ENCODE measurements at regions not wholly inside any gene's neighbourhood (a gene's known extent, or its start where the extent isn't known, plus 50 kb on each side); places are given as distances from the start of the nearest gene placed in this dataset.

DNA sequence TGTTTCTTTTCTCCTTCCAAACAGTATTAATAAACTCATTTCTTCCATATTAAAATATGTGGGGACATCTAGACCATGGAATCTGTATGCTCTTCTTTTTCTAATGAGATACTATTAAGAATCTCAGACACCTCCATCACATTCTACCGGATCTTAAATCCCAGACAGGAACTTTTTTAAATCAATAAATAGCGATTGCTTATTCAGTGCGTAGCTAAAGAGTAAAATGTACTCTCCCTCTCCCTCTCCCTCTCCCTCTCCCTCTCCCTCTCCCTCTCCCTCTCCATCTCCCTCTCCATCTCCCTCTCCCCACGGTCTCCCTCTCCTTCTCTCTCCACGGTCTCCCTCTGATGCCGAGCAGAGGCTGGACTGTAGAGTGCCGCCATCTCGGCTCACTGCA is 297.0 kb downstream of the HNRNPD start:
- no peak overlapping the region for H2AFZ ChIP-seq (ENCODE audit: low read length)
- H3K4me2 ChIP-seq (ENCODE audit: low read length): no peak overlapping the region
- H3K9me3 ChIP-seq (ENCODE audit: low read length): no peaks in the 10 kb centered on the region
- H3K79me2 ChIP-seq (ENCODE audit: insufficient read depth, low read length): no peaks in the 10 kb centered on the region
- no peaks in the 10 kb centered on the region for H3F3A ChIP-seq (ENCODE audit: insufficient read depth, low read length)
- H3K9me2 ChIP-seq (ENCODE audit: low read depth, low read length): no peaks in the 10 kb centered on the region
- H4K20me1 ChIP-seq (ENCODE audit: insufficient read depth, low read length): no peaks in the 10 kb centered on the region
- H3K4me3 ChIP-seq (ENCODE audit: low read depth, low read length, poor library complexity, severe bottlenecking): no peak overlapping the region
- H3K27me3 ChIP-seq (ENCODE audit: insufficient read depth, low read length): no peaks in the 10 kb centered on the region
- no peaks in the 10 kb centered on the region for H3K4me1 ChIP-seq (ENCODE audit: insufficient read depth, low read length, severe bottlenecking)
- no peaks in the 10 kb centered on the region for H3K36me3 ChIP-seq (ENCODE audit: insufficient read depth, low read length)
- TF ChIP-seq, protein P1, sequence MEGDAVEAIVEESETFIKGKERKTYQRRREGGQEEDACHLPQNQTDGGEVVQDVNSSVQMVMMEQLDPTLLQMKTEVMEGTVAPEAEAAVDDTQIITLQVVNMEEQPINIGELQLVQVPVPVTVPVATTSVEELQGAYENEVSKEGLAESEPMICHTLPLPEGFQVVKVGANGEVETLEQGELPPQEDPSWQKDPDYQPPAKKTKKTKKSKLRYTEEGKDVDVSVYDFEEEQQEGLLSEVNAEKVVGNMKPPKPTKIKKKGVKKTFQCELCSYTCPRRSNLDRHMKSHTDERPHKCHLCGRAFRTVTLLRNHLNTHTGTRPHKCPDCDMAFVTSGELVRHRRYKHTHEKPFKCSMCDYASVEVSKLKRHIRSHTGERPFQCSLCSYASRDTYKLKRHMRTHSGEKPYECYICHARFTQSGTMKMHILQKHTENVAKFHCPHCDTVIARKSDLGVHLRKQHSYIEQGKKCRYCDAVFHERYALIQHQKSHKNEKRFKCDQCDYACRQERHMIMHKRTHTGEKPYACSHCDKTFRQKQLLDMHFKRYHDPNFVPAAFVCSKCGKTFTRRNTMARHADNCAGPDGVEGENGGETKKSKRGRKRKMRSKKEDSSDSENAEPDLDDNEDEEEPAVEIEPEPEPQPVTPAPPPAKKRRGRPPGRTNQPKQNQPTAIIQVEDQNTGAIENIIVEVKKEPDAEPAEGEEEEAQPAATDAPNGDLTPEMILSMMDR (IDR thresholded peaks at IDR 0.05; ENCODE audit: low read length): no peak
- no peak for TF ChIP-seq EZH2 (IDR thresholded peaks at IDR 0.05; ENCODE audit: borderline replicate concordance, low read length)
- no peak overlapping the region for H3K27ac ChIP-seq (ENCODE audit: low read depth, low read length, poor library complexity, severe bottlenecking)
- H3K9ac ChIP-seq (ENCODE audit: low read length): no peak overlapping the region

DNA sequence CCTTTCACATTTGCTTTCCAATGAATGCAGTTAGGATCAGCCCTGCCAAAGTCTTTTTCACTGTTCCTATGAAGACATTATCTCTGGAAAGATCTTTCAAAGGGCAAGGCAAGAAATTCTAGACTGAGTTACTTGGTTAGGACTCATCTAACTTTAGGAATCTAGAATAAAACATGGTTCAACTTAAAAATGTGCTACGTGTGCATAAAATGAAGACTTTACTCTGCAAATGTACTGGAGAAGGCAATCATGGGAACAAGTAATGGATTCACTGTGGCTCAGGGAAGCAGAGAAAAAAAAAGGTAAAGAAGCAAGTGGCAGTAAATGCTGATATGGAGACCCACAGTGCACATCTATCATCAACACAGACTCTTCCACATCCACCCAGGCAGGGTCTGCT is 297.4 kb downstream of the HNRNPD start:
- H3K79me2 ChIP-seq (ENCODE audit: insufficient read depth, low read length): no peaks in the 10 kb centered on the region
- no peaks in the 10 kb centered on the region for H3K27me3 ChIP-seq (ENCODE audit: insufficient read depth, low read length)
- H3K9ac ChIP-seq (ENCODE audit: low read length): no peak overlapping the region
- H3K4me2 ChIP-seq (ENCODE audit: low read length): no peak overlapping the region
- TF ChIP-seq EZH2 (IDR thresholded peaks at IDR 0.05; ENCODE audit: borderline replicate concordance, low read length): no peak
- TF ChIP-seq, protein P1 (IDR thresholded peaks at IDR 0.05; ENCODE audit: low read length): no peak
- H3K9me2 ChIP-seq (ENCODE audit: low read depth, low read length): no peaks in the 10 kb centered on the region
- no peaks in the 10 kb centered on the region for H3F3A ChIP-seq (ENCODE audit: insufficient read depth, low read length)
- no peak overlapping the region for H3K27ac ChIP-seq (ENCODE audit: low read depth, low read length, poor library complexity, severe bottlenecking)
- no peak overlapping the region for H3K4me3 ChIP-seq (ENCODE audit: low read depth, low read length, poor library complexity, severe bottlenecking)
- H4K20me1 ChIP-seq (ENCODE audit: insufficient read depth, low read length): no peaks in the 10 kb centered on the region
- no peak overlapping the region for H2AFZ ChIP-seq (ENCODE audit: low read length)
- no peaks in the 10 kb centered on the region for H3K9me3 ChIP-seq (ENCODE audit: low read length)
- H3K4me1 ChIP-seq (ENCODE audit: insufficient read depth, low read length, severe bottlenecking): no peaks in the 10 kb centered on the region
- H3K36me3 ChIP-seq (ENCODE audit: insufficient read depth, low read length): no peaks in the 10 kb centered on the region

DNA sequence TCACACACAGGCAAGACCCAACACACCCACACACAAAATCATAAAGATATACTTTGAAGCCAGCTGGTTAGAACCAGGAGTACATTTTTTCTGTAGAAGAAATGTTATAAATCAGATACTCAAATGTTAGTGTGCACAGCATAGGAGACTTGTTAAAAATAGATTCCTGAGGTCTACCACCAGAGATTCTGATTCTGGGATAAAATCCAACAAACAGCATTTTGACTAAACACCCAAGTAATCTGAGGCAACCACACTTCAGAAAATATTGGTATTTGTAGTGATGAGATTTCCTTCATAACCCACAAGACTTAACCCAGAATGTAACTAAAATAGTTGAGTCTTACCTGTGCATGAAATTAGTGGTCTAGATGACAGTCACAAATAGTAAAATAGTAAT is 301.8 kb downstream of the HNRNPD start:
- Histone ChIP-seq H3K4me3 (ENCODE audit: low read depth, low read length, poor library complexity, severe bottlenecking) (no peak overlapping the region), H2AFZ (ENCODE audit: low read length) (no peak overlapping the region), H3K4me2 (ENCODE audit: low read length) (no peak overlapping the region), H3K36me3 (ENCODE audit: insufficient read depth, low read length) (no peaks in the 10 kb centered on the region), H3F3A (ENCODE audit: insufficient read depth, low read length) (no peaks in the 10 kb centered on the region), H3K9ac (ENCODE audit: low read length) (no peak overlapping the region), H3K27me3 (ENCODE audit: insufficient read depth, low read length) (no peaks in the 10 kb centered on the region), H3K4me1 (ENCODE audit: insufficient read depth, low read length, severe bottlenecking) (no peaks in the 10 kb centered on the region), H3K9me2 (ENCODE audit: low read depth, low read length) (no peaks in the 10 kb centered on the region), H4K20me1 (ENCODE audit: insufficient read depth, low read length) (no peaks in the 10 kb centered on the region), H3K9me3 (ENCODE audit: low read length) (no peaks in the 10 kb centered on the region), H3K79me2 (ENCODE audit: insufficient read depth, low read length) (no peaks in the 10 kb centered on the region), H3K27ac (ENCODE audit: low read depth, low read length, poor library complexity, severe bottlenecking) (no peak overlapping the region)
- TF ChIP-seq, protein P1 (IDR thresholded peaks at IDR 0.05; ENCODE audit: low read length): no peak
- no peak for TF ChIP-seq EZH2 (IDR thresholded peaks at IDR 0.05; ENCODE audit: borderline replicate concordance, low read length)

Measured in OCI-LY1 (cell line).